ENCODE measurements at regions not wholly inside any gene's neighbourhood (a gene's known extent, or its start where the extent isn't known, plus 50 kb on each side); places are given as distances from the start of the nearest gene placed in this dataset.
"Not testable (repeated sequence)": the region's sequence is repeated elsewhere in the genome, so short reads cannot be mapped to it uniquely, and the experiment has no call there.

GRCh38 chr13:65343898-65344663 is 1886.1 kb downstream of the PCDH9 start:
- Mint-ChIP-seq H3K27ac (no peak overlapping the region), H3K27me3 (ENCODE audit: insufficient read depth) (no peaks in the 10 kb centered on the region), H3K4me3 (no peak overlapping the region), H3K36me3 (ENCODE audit: low read depth) (no peaks in the 10 kb centered on the region), H3K4me1 (ENCODE audit: low read depth) (no peaks in the 10 kb centered on the region), H3K9me3 (no peaks in the 10 kb centered on the region)
- DNase-seq (ENCODE audit: low spot score): no peak
- intact Hi-C loops (cut with micrococcal nuclease): no loop called here

GRCh38 chr13:65342541-65343337 is 1887.4 kb downstream of the PCDH9 start:
- Mint-ChIP-seq H3K4me3 (no peak overlapping the region), H3K36me3 (ENCODE audit: low read depth) (no peaks in the 10 kb centered on the region), H3K4me1 (ENCODE audit: low read depth) (no peaks in the 10 kb centered on the region), H3K27me3 (ENCODE audit: insufficient read depth) (no peaks in the 10 kb centered on the region), H3K9me3 (no peaks in the 10 kb centered on the region), H3K27ac (no peak overlapping the region)
- intact Hi-C loops (cut with micrococcal nuclease): no loop called here
- no peak for DNase-seq (ENCODE audit: low spot score)

- Mint-ChIP-seq H3K4me1 (ENCODE audit: low read depth) (no peaks in the 10 kb centered on the region), H3K9me3 (no peaks in the 10 kb centered on the region), H3K27me3 (ENCODE audit: insufficient read depth) (no peaks in the 10 kb centered on the region), H3K27ac (no peak overlapping the region), H3K36me3 (ENCODE audit: low read depth) (no peaks in the 10 kb centered on the region), H3K4me3 (no peak overlapping the region)
- no peak for DNase-seq (ENCODE audit: low spot score)
- intact Hi-C loops (cut with micrococcal nuclease): no loop called here
These were observed 1890.9 kb downstream of the PCDH9 start for GRCh38 chr13:65339241-65339640.

GRCh38 chr13:65336916-65337315 is 1893.2 kb downstream of the PCDH9 start:
- intact Hi-C loops (cut with micrococcal nuclease): no loop called here
- Mint-ChIP-seq H3K4me1 (ENCODE audit: low read depth) (no peaks in the 10 kb centered on the region), H3K27me3 (ENCODE audit: insufficient read depth) (no peaks in the 10 kb centered on the region), H3K9me3 (no peaks in the 10 kb centered on the region), H3K36me3 (ENCODE audit: low read depth) (no peaks in the 10 kb centered on the region), H3K27ac (no peak overlapping the region), H3K4me3 (no peak overlapping the region)
- DNase-seq (ENCODE audit: low spot score): no peak

GRCh38 chr13:65336087-65336749 is 1893.9 kb downstream of the PCDH9 start:
- H3K36me3 Mint-ChIP-seq (ENCODE audit: low read depth): no peaks in the 10 kb centered on the region
- intact Hi-C loops (cut with micrococcal nuclease): no loop called here
- H3K4me3 Mint-ChIP-seq: no peak overlapping the region
- DNase-seq (ENCODE audit: low spot score): no peak
- H3K27ac Mint-ChIP-seq: no peak overlapping the region
- H3K27me3 Mint-ChIP-seq (ENCODE audit: insufficient read depth): no peaks in the 10 kb centered on the region
- no peaks in the 10 kb centered on the region for H3K4me1 Mint-ChIP-seq (ENCODE audit: low read depth)
- no peaks in the 10 kb centered on the region for H3K9me3 Mint-ChIP-seq

GRCh38 chr13:65330691-65331090 is 1899.4 kb downstream of the PCDH9 start:
- no peak for DNase-seq (ENCODE audit: low spot score)
- no peak overlapping the region for H3K27ac Mint-ChIP-seq
- no peaks in the 10 kb centered on the region for H3K36me3 Mint-ChIP-seq (ENCODE audit: low read depth)
- H3K4me1 Mint-ChIP-seq (ENCODE audit: low read depth): no peaks in the 10 kb centered on the region
- H3K27me3 Mint-ChIP-seq (ENCODE audit: insufficient read depth): no peaks in the 10 kb centered on the region
- intact Hi-C loops (cut with micrococcal nuclease): no loop called here
- no peak overlapping the region for H3K4me3 Mint-ChIP-seq
- peaks cover 4% of the 10 kb centered on the region for H3K9me3 Mint-ChIP-seq

- no peaks in the 10 kb centered on the region for H3K4me1 Mint-ChIP-seq (ENCODE audit: low read depth)
- intact Hi-C loops (cut with micrococcal nuclease): no loop called here
- H3K36me3 Mint-ChIP-seq (ENCODE audit: low read depth): no peaks in the 10 kb centered on the region
- H3K27ac Mint-ChIP-seq: no peak overlapping the region
- DNase-seq (ENCODE audit: low spot score): no peak
- H3K4me3 Mint-ChIP-seq: no peak overlapping the region
- H3K9me3 Mint-ChIP-seq: peaks cover 4% of the 10 kb centered on the region
- no peaks in the 10 kb centered on the region for H3K27me3 Mint-ChIP-seq (ENCODE audit: insufficient read depth)
These were observed 1899.8 kb downstream of the PCDH9 start for GRCh38 chr13:65330287-65330686.

- H3K27me3 Mint-ChIP-seq (ENCODE audit: insufficient read depth); H3K4me1 Mint-ChIP-seq (ENCODE audit: low read depth); H3K36me3 Mint-ChIP-seq (ENCODE audit: low read depth); H3K9me3 Mint-ChIP-seq; H3K27ac Mint-ChIP-seq; DNase-seq (ENCODE audit: low spot score); H3K4me3 Mint-ChIP-seq: not testable (repeated sequence)
- intact Hi-C loops (cut with micrococcal nuclease): loop anchor here (2.0 kb wide), 1 partner anchor 52 kb away; no protein-coding TSS in a partner anchor
These were observed 1906.9 kb downstream of the PCDH9 start for GRCh38 chr13:65323192-65323591.

GRCh38 chr13:65321423-65321822 is 1908.7 kb downstream of the PCDH9 start:
- H3K9me3 Mint-ChIP-seq; H3K36me3 Mint-ChIP-seq (ENCODE audit: low read depth); H3K4me3 Mint-ChIP-seq; DNase-seq (ENCODE audit: low spot score); H3K27ac Mint-ChIP-seq; H3K27me3 Mint-ChIP-seq (ENCODE audit: insufficient read depth); intact Hi-C loops (cut with micrococcal nuclease); H3K4me1 Mint-ChIP-seq (ENCODE audit: low read depth): not testable (repeated sequence)

- no peaks in the 10 kb centered on the region for H3K36me3 Mint-ChIP-seq (ENCODE audit: low read depth)
- H3K9me3 Mint-ChIP-seq: peaks cover 21% of the 10 kb centered on the region
- H3K27me3 Mint-ChIP-seq (ENCODE audit: insufficient read depth): no peaks in the 10 kb centered on the region
- no peak overlapping the region for H3K27ac Mint-ChIP-seq
- no peak for DNase-seq (ENCODE audit: low spot score)
- no peak overlapping the region for H3K4me3 Mint-ChIP-seq
- H3K4me1 Mint-ChIP-seq (ENCODE audit: low read depth): no peaks in the 10 kb centered on the region
- intact Hi-C loops (cut with micrococcal nuclease): no loop called here
These were observed 1916.1 kb downstream of the PCDH9 start for GRCh38 chr13:65314008-65314407.

- no peak overlapping the region for H3K4me3 Mint-ChIP-seq
- H3K27ac Mint-ChIP-seq: no peak overlapping the region
- DNase-seq (ENCODE audit: low spot score): no peak
- no peaks in the 10 kb centered on the region for H3K27me3 Mint-ChIP-seq (ENCODE audit: insufficient read depth)
- no peaks in the 10 kb centered on the region for H3K36me3 Mint-ChIP-seq (ENCODE audit: low read depth)
- intact Hi-C loops (cut with micrococcal nuclease): no loop called here
- H3K4me1 Mint-ChIP-seq (ENCODE audit: low read depth): no peaks in the 10 kb centered on the region
- H3K9me3 Mint-ChIP-seq: peaks cover 21% of the 10 kb centered on the region
These were observed 1919.3 kb downstream of the PCDH9 start for GRCh38 chr13:65310663-65311328.

- no peaks in the 10 kb centered on the region for H3K4me1 Mint-ChIP-seq (ENCODE audit: low read depth)
- no peak overlapping the region for H3K27ac Mint-ChIP-seq
- no peak overlapping the region for H3K4me3 Mint-ChIP-seq
- peaks cover 21% of the 10 kb centered on the region for H3K9me3 Mint-ChIP-seq
- DNase-seq (ENCODE audit: low spot score): no peak
- H3K36me3 Mint-ChIP-seq (ENCODE audit: low read depth): no peaks in the 10 kb centered on the region
- intact Hi-C loops (cut with micrococcal nuclease): no loop called here
- H3K27me3 Mint-ChIP-seq (ENCODE audit: insufficient read depth): no peaks in the 10 kb centered on the region
These were observed 1920.2 kb downstream of the PCDH9 start for GRCh38 chr13:65309906-65310305.

GRCh38 chr13:65308729-65309128 is 1921.4 kb downstream of the PCDH9 start:
- H3K9me3 Mint-ChIP-seq; intact Hi-C loops (cut with micrococcal nuclease); H3K27me3 Mint-ChIP-seq (ENCODE audit: insufficient read depth); H3K27ac Mint-ChIP-seq; H3K4me3 Mint-ChIP-seq; H3K36me3 Mint-ChIP-seq (ENCODE audit: low read depth); H3K4me1 Mint-ChIP-seq (ENCODE audit: low read depth); DNase-seq (ENCODE audit: low spot score): not testable (repeated sequence)

All from activated T-helper 1 cell treated with anti-CD3 and anti-CD28 coated beads, Interleukin-12 subunit alpha, Interleukin-12 subunit beta, Interleukin-2, Interleukin-4 antibody, amounts not matched to agents 30 ng/mL and 10 ng/mL and 1 ng/mL, durations not matched to agents 14 hours and 24 hours and 36 hours (primary cell).